Transverse colon (tissue), 4 donors: ENCODE measurements at regions not wholly inside any gene's neighbourhood (a gene's known extent, or its start where the extent isn't known, plus 50 kb on each side); places are given as distances from the start of the nearest gene placed in this dataset.
A peak's percentile ranks its signal among the peaks of the same experiment; 100 is the strongest.

Source experiments
- DNase-seq: peaks from one replicate; pipeline ENCODE4 v3.0.0-alpha.2; 2019
- H3K27ac ChIP-seq, 4 donors: fragments of 200-600 bp; sonication (generic); 2 replicates each; pipeline ENCODE4 v1.5.1; 2016 to 2018; ENCODE audit warnings: inconsistent platforms in 4 of 4
- H3K27me3 ChIP-seq: fragments of 200-600 bp; sonication (generic); 2 replicates; pipeline ENCODE4 v1.5.1; 2017; ENCODE audit warnings: inconsistent platforms
- H3K36me3 ChIP-seq, 4 donors: fragments of 200-600 bp; sonication (generic); 2 replicates each; pipeline ENCODE4 v1.5.1; 2017 to 2019; ENCODE audit warnings: inconsistent platforms in 4 of 4
- H3K4me1 ChIP-seq, 4 donors: fragments of 200-600 bp; sonication (generic); 2 replicates each; pipeline ENCODE4 v1.5.1; 2017 to 2020; ENCODE audit warnings: inconsistent platforms in 4 of 4
- H3K4me3 ChIP-seq, 4 donors: fragments of 200-600 bp; sonication (generic); 1 replicate in 1 of 4; 2 replicates in 3 of 4; pipeline versions ENCODE4 v1.5.1 to v1.6.1; 2017 to 2019; ENCODE audit warnings: inconsistent platforms in 4 of 4
- H3K9me3 ChIP-seq, 2 donors: fragments of 200-600 bp; sonication (generic); 2 replicates each; pipeline ENCODE4 v1.5.1; 2017 to 2019; ENCODE audit warnings: inconsistent platforms in 2 of 2
- CTCF ChIP-seq, 5 experiments: fragments of 200-600 bp in 3 of 5; fragments of 450-650 bp in 2 of 5; sonication (generic) in 3 of 5; IDR thresholded peaks; 1 replicate in 2 of 5; 2 replicates in 3 of 5; pipeline ENCODE4 v1.5.1; 2016 to 2017; ENCODE audit warnings: antibody characterized with exemption in 5 of 5, inconsistent platforms in 3 of 5, mild to moderate bottlenecking in 2 of 5, moderate library complexity in 1 of 5
- EP300 ChIP-seq: sonication (generic); formaldehyde crosslinking; IDR thresholded peaks from one replicate; pipeline ENCODE4 v1.6.1; 2017; ENCODE audit warnings: antibody characterized with exemption, low read depth
- POLR2A ChIP-seq: fragments of 450-650 bp; IDR thresholded peaks from one replicate; pipeline ENCODE4 v1.6.1; 2016; ENCODE audit warnings: antibody characterized with exemption, mild to moderate bottlenecking, moderate library complexity
- POLR2AphosphoS5 ChIP-seq, 3 donors: sonication (generic); formaldehyde crosslinking; IDR thresholded peaks; one replicate each; pipeline ENCODE4 v1.6.1; 2016; ENCODE audit warnings: antibody characterized with exemption in 3 of 3
- WGBS, 2 donors: methylation state at CpG; one replicate each; pipeline ENCODE4 v1.1.5; 2018; ENCODE audit warnings: low coverage in 1 of 2; 5-methylcytosine and 5-hydroxymethylcytosine counted together
- in situ Hi-C, 4 donors: fragments of 200-750 bp; cut with MboI; loops; one replicate each; pipeline versions ENCODE4 v1.15.0 to v1.15.1; 2017; ENCODE audit warnings: low sequenced_read_pairs in 3 of 4, low pct_ligation_motif_present in 1 of 4, low pct_unique_long_range_greater_than_20kb in 1 of 4
- intact Hi-C: fragments of 100-400 bp; cut with DNase I; formaldehyde crosslinking; loops from one replicate; pipeline ENCODE4 v1.15.1; 2023; ENCODE audit warnings: low total_unique reads

- in situ Hi-C loops (no loop called here), intact Hi-C loops (no loop called here)
- peak overlapping the region in 1 of 4 donors; percentile 36 for H3K27ac ChIP-seq
- DNase-seq, result peak; percentile 28
- H3K36me3 ChIP-seq, result no peaks in the 10 kb centered on the region
- H3K27me3 ChIP-seq, result no peaks in the 10 kb centered on the region
- TF ChIP-seq EP300, result no peak
- TF ChIP-seq POLR2A, result no peak
- TF ChIP-seq CTCF (IDR thresholded peaks at IDR 0.05), result no peak
- TF ChIP-seq POLR2AphosphoS5 (IDR thresholded peaks at IDR 0.05), result no peak
- peaks cover 0 to 8% (median 3%) of the 10 kb centered on the region in 4 donors for H3K4me1 ChIP-seq
- H3K9me3 ChIP-seq, result no peaks in the 10 kb centered on the region
- H3K4me3 ChIP-seq, result no peak overlapping the region
- WGBS, 2 donors, result 69 to 75% methylated on average over 5 to 10 of the region's 10 CpGs
Observed at GRCh38 chr1:30039354-30040080, 683.9 kb downstream of the MATN1 start.

DNA sequence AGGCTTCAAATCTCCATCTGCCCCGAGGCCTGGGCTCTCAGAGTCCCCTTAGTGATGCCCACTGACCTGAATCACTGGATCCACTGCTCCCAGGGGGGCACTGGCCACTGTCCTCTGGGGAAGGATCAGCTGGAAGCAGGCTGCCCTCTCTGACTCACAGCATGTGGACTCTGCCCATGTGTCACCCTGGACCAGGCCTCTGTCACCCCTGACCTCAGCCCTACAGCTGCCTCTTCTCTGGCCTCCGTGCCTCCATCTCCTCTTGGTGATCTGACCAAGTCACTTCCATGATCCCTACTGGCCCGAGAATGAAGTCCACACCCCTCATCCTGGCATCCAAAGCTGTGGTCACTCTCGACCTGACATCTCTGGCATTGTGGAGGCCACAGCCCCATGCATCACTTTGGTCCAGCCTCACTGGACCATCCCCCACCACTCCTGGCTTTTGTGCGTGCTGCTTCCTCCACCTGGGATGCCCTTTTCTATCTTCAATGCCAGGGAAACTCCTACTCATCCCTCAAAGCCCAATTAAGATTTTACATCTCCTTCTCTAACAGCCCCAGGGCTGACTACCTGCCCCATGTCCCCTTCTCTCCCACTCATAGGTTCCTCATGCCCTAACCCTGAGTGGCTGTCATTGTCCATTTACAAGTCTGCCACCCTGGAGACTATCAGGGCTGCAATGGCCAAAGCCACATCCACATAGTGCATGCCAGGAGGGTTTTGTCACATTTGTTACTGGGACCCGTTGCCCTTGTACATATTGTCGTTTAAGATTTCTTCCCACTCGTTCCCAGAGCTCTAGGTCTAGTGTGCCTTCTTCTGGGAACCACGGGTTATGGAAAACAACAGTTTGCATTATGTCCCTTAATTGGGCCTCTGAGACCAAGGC lies 685.0 kb downstream of the MATN1 start:
- Histone ChIP-seq H3K4me1 (peaks cover 0 to 8% (median 3%) of the 10 kb centered on the region in 4 donors), H3K4me3 (no peak overlapping the region), H3K36me3 (no peaks in the 10 kb centered on the region), H3K27ac (no peak overlapping the region), H3K9me3 (no peaks in the 10 kb centered on the region), H3K27me3 (no peaks in the 10 kb centered on the region)
- in situ Hi-C loops (no loop called here), intact Hi-C loops (no loop called here)
- WGBS, 2 donors, result 66 to 70% methylated on average over 2 to 8 of the region's 9 CpGs
- TF ChIP-seq CTCF (IDR thresholded peaks at IDR 0.05), result no peak
- TF ChIP-seq EP300, result no peak
- no peak for TF ChIP-seq POLR2AphosphoS5 (IDR thresholded peaks at IDR 0.05)
- no peak for DNase-seq

GRCh38 chr1:30037251-30038118 lies 685.9 kb downstream of the MATN1 start:
- Histone ChIP-seq H3K27me3 (no peaks in the 10 kb centered on the region), H3K36me3 (no peaks in the 10 kb centered on the region), H3K4me3 (no peak overlapping the region), H3K27ac (no peak overlapping the region), H3K9me3 (no peaks in the 10 kb centered on the region), H3K4me1 (peaks cover 0 to 8% (median 3%) of the 10 kb centered on the region in 4 donors)
- DNase-seq, result no peak
- TF ChIP-seq POLR2A (no peak), POLR2AphosphoS5 (IDR thresholded peaks at IDR 0.05) (no peak), CTCF (IDR thresholded peaks at IDR 0.05) (no peak)
- in situ Hi-C loops (no loop called here), intact Hi-C loops (no loop called here)
- WGBS, 2 donors, result 73 to 77% methylated on average over 3 to 10 of the region's 10 CpGs

DNA sequence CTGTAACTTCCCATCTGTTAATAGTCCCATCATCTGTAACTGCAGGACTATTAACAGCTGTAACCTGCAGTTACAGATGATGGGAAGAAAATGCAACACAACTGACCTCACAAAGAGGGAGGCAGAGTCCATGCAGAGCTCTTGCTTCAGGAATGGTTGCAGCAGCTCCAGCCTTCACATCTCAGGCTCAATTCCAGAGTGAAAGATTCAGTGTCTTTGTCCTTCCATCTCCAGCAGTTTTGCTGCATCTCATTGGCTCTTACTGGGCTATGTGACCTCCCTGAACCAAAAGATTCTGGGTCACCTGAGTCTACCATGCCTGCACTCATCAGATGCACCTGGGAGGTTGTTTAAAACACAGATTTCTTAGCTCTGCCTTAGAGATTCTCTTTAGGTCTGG lies 686.7 kb downstream of the MATN1 start:
- no peak for TF ChIP-seq POLR2AphosphoS5 (IDR thresholded peaks at IDR 0.05)
- TF ChIP-seq POLR2A, result no peak
- TF ChIP-seq CTCF (IDR thresholded peaks at IDR 0.05), result no peak

More for the DNA sequence above, 686.7 kb downstream of the MATN1 start:
- DNase-seq, result no peak
- in situ Hi-C loops (no loop called here), intact Hi-C loops (no loop called here)
- Histone ChIP-seq H3K27ac (no peak overlapping the region), H3K4me1 (peaks cover 0 to 8% (median 3%) of the 10 kb centered on the region in 4 donors), H3K9me3 (no peaks in the 10 kb centered on the region), H3K27me3 (no peaks in the 10 kb centered on the region), H3K36me3 (no peaks in the 10 kb centered on the region), H3K4me3 (no peak overlapping the region)
